Right forelimb (tissue), 1 donor: ENCODE measurements at regions not wholly inside any gene's neighbourhood (a gene's known extent, or its start where the extent isn't known, plus 50 kb on each side); places are given as distances from the start of the nearest gene placed in this dataset.

Experiments used
- DNase-seq: peaks from one replicate; pipeline ENCODE4 v3.0.0-alpha.2; 2018

GRCh38 chr22:49502126-49502826 lies 325.4 kb downstream of the BRD1 start:
- no peak for DNase-seq

DNA sequence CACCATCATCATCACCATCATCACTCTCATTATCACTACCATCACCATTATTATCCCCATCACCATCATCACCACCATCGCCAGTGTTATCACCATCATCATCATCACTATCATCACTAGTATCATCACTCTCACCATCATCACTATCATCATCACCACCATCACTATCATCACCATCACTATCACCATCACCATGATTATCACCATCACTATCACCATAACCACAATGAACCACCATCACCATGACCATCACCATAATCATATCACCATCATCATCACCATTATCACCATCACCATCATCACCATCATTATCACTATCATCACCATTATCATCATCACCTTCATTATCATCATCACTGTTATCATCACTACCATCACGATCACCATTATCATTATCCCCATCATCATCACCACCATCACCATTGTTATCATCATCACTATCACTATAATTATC lies 326.7 kb downstream of the BRD1 start:
- no peak for DNase-seq

DNA sequence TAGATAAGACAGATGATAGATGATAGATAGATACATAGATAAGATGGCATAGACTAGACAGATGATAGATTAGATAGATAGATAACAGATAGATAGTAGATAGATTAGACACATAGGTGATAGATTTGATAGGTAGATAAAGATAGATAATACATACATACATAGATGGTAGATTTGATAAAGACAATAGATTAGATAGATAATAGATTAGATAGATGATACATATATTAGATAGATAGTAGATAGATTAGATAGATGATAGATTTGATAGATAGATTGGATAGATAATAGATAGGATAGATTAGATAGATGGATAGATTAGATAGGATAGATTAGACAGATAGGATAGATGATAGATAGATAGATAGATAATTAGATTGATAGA lies 327.6 kb downstream of the BRD1 start:
- DNase-seq = no peak

DNA sequence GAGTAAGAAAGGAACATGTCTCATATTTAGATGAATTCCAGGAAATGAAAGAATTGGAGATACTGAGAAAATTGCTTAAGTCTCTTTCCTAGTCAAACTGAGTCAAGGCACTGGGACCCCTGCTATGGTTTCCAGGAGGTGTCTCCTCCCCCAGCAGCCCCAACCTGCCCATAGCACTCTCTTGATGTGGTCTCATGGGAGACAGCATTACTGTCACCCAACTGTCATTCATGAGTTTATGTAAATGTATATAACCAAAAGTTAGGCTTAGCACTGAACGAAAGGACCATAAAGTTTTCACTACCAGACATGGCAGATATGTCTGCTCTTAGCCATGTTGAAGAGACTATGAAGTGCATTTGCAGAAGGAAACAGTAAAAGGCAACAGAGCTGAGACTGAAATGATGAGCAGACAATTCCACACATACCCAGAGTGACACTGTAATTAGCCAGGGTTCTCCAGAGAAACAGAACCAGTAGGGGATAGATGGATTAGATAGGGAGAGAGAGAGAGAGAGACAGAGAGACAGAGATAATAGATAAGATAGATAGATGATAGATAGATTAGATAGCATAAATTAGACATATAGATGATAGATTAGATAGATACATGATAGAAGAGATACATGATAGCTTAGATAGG lies 328.1 kb downstream of the BRD1 start:
- DNase-seq = no peak

GRCh38 chr22:49497266-49497665 lies 330.4 kb downstream of the BRD1 start:
- DNase-seq = no peak

- no peak for DNase-seq
Observed at GRCh38 chr22:49494555-49494954, 333.1 kb downstream of the BRD1 start.

DNA sequence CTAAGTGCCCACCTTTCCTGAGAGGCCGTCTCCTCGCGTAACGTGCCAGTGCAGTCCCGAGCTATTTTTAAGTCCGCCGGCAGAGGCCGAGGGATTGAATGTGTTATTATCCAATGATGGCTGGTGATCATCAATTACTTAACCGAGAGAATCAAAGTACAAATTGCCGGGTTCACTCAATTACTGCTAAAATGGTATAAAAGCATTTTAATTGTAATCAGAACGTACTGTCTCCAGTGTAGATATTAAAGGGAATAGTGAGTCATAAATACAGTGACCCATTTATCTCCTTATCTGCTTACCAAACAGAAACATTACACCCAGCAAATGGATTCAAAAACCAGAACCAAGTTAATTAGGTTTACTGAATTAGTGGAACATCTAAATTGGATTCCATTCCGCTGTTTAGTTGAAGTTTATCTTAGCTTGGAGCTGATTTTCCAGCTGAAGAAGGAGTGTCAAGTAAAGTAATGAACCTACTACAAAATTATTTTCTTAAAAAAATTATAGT lies 334.9 kb downstream of the BRD1 start:
- no peak for DNase-seq

- no peak for DNase-seq
Observed at GRCh38 chr22:49492308-49492707, 335.4 kb downstream of the BRD1 start.

- no peak for DNase-seq
Observed at GRCh38 chr22:49491726-49492125, 335.9 kb downstream of the BRD1 start.

DNA sequence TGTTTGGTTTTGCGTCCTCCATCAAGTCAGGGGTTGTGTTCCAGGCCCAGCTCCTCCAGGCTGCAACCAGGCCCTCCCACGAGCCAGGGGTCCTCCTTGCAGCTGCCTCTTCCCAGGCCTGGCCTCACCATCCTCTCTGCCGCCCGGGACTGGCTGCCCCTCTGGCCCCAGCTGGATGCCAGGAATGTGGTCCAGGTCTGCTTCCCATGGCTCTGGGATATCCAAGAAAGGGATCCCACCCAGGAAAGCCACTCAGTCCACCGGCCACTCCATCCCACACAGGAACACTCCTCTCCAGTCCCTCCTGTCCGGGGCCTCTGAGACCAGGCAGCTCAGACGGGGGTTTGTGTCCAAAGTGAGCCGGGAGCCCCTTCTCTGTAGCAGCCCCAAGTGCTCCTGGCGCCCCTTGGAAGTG lies 336.4 kb downstream of the BRD1 start:
- DNase-seq = no peak

- DNase-seq = no peak
Observed at GRCh38 chr22:49490692-49491091, 337.0 kb downstream of the BRD1 start.

GRCh38 chr22:49489821-49490220 lies 337.9 kb downstream of the BRD1 start:
- DNase-seq = no peak

- no peak for DNase-seq
Observed at GRCh38 chr22:49488943-49489342, 338.7 kb downstream of the BRD1 start.

DNA sequence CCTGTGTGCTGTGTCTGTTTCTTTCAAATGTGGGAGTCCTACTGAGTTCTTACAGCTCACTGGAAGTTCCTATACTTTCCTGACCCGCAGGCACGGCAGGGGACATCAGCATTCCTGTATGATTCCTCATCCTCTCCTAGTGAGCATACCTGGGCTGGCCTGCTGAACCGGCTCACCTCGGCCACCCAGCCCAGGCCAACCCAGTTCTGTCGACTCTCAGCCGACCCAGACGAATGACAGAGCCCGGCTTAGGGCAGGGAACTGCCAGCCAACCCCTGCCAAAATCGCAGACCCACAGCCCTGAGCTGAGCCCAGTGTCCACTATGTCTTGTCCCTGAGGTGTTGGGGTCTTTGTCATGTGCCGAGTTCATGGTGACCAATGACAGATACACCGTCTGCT lies 339.7 kb downstream of the BRD1 start:
- DNase-seq = no peak

GRCh38 chr22:49486225-49486624 lies 341.4 kb downstream of the BRD1 start:
- no peak for DNase-seq

DNA sequence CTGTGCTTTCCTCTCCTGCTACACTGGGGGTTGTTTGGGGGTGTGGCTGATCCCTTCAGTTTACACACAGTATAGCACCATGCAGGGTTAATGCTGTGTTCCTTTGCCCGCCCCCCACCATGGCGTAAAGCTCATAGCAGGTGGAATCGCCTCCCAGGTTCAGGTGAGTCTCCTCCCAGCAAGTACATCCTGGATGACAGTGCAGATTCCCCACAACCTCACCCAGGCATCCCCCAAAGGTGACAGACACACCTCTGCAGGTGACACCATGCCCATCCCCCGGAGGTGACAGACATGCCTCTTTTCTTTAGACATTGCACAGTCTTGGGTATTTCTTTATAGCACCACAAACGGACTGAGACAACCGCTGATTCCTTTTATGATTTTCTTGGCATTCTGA lies 343.7 kb downstream of the BRD1 start:
- DNase-seq = no peak

DNA sequence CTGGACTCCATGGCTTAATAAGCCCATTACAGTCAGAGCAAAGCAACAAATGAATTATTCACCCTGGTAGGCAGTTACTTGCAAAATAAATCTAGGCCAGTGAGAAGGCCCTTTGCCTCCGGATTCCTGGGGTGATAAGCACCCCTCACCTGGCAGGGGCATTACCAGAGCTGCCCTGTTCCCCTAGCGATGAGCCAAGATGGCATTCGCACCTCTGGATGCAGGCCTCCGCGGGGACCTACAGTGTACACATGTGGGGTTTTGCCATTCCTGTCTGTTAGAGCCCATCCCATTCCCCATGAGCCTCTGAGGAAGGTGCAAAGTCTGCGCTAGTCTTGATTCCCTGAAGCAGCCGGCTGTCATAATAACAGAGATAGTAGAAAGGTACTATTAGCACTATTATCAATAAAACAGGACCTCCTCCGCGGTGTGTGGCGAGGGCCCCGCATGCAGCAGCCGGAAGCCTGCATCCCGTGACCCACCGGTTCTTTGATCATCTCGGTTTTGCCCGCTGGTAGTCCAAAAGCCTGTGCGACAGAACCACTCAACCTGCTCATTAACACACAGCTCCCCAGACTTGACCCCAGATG lies 344.3 kb downstream of the BRD1 start:
- no peak for DNase-seq

DNA sequence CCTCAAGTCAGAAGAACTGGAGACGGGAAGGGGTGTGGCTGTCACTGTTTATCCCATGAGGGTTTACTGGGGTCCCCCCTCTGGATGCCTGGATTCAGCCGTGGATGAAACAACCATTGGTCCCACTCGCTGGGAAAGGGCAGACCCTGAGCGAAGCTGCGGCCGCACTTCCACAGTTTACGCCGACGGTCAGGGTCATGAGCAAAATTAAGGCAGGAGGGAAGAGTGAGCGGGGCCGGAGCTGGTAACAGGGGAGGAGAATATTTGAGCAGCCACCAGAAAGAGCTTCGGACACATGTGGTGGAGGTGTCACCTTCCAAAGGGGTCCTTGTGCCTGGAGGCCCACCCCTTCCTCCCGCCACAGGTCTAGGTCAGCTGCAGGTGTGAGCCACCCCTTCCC lies 344.9 kb downstream of the BRD1 start:
- DNase-seq = no peak

GRCh38 chr22:49481659-49482399 lies 345.8 kb downstream of the BRD1 start:
- no peak for DNase-seq

- DNase-seq = no peak
Observed at GRCh38 chr22:49480896-49481658, 346.6 kb downstream of the BRD1 start.

DNA sequence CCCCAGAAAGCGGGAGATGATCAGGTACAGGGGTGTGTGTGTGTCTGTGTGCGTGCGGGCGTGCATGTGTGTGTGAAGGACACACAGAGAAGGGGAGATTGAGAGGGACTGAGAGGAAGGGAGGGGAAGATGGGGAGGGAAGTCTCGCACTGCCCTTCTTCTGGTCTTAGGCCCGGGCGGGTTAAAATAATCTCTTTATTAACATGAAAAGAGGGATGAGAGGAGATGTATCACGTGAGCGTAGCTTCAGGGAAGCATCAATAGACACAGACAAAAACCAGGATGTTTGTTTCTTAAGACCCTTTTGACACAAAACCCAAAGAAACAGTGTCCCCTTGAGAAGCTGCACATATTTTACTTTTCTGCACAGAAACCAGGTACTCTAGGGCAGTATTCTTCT lies 347.3 kb downstream of the BRD1 start:
- no peak for DNase-seq

DNA sequence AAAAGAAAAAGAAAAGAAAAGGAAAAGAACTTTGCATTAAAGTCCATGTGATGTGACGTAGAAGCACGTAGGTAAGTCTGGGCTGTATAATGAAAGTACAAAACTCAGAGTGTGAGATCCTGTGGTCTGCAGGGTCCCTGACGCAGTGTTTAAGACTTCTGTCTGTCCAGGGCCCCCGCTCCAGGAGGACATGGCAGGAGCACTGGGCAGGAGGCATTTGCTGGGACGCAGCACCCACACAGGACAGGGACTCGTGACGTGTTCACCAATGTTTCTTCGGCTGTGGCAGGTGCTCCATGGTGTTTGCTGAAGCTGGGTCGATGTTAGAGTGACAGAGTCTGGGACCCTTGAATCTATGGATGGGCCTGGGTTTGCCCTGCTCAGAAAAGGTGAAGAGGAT lies 348.1 kb downstream of the BRD1 start:
- DNase-seq = no peak
